GM21390 (cell line): ENCODE measurements at regions not wholly inside any gene's neighbourhood (a gene's known extent, or its start where the extent isn't known, plus 50 kb on each side); places are given as distances from the start of the nearest gene placed in this dataset.
A peak's percentile ranks its signal among the peaks of the same experiment; 100 is the strongest.
"Not testable (repeated sequence)": the region's sequence is repeated elsewhere in the genome, so short reads cannot be mapped to it uniquely, and the experiment has no call there.

Experiments used
- ATAC-seq: cut with Tn5 transposase; IDR thresholded peaks from one replicate; pipeline ENCODE4 v1.9.1; 2021; ENCODE audit not compliant: unreplicated experiment

GRCh38 chr4:132646186-132646585 lies 502.9 kb upstream of the PCDH10 start:
- peak; percentile 89 for ATAC-seq

DNA sequence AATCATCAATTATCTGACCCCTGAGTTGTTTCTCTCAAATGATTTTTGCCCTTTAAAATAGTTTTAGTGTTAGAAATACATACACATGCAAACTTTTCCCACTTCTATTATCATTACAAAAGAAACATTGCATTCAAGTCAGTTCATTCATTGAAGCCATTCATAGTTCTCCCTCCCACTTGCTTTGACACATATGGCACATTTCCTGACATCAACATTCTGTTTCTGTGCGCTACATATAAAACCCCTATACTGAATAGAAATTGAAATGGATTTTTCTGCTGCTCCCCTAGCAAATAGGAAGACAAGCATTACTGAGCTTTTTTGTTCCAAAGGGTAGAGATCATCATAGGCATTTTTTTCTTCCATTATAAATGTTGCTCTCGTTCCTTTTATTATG lies 497.9 kb upstream of the PCDH10 start:
- no peak for ATAC-seq

GRCh38 chr4:132660181-132660580 lies 488.9 kb upstream of the PCDH10 start:
- ATAC-seq = no peak

GRCh38 chr4:132662456-132662855 lies 486.6 kb upstream of the PCDH10 start:
- no peak for ATAC-seq

DNA sequence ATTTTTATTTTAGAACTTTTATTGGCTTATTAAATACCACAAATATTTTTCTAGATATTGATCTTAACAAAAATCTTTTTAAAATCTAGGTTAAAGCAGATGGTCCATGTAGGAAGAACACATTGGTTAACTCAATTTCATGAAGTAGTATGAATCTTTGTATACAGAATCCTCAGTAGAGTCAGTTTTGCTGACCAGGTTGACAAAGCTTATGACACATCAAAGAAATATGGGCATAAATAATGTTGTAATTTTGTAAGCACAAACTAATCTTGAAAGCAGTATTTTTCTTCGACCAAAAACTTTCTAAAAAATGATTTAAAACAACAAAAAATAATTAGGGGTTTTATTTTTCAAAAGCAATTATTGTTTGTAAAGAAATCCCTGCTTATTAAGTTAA lies 479.3 kb upstream of the PCDH10 start:
- ATAC-seq = no peak

DNA sequence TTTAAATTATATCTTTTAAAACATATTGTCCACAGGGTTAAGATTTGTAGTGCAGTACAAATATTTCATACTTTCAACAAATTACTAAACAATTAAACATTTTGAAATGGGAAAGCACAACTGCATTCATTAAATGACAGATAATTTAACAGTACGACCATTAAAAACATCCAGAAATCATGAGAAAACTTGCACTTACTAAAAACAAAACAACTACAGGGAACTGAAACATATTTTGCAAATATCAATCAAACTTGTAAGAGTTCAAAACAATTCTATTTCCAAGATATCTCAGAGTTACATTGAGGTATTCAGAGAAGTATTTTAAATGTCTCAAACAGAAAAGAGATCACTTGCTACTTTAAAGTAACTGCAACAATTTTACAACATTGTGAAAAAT lies 478.5 kb upstream of the PCDH10 start:
- no peak for ATAC-seq

DNA sequence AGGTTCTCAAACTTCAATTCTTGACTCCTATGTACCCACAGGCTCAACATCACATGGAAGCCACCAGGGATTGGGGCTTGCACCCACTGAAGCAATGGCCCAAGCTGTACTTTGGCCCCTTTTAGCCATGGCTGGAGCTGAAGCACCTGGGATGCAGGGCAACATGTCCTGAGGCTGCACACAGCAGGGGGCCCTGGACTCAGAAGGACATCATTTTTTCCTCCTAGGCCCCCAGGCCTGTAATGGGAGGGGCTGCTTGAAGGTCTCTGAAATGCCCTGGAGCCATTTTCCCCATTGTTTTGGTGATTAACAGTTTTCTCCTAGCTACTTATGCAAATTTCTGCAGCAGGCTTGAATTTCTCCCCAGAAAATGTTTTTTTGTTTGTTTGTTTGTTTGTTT lies 465.1 kb upstream of the PCDH10 start:
- no peak for ATAC-seq

DNA sequence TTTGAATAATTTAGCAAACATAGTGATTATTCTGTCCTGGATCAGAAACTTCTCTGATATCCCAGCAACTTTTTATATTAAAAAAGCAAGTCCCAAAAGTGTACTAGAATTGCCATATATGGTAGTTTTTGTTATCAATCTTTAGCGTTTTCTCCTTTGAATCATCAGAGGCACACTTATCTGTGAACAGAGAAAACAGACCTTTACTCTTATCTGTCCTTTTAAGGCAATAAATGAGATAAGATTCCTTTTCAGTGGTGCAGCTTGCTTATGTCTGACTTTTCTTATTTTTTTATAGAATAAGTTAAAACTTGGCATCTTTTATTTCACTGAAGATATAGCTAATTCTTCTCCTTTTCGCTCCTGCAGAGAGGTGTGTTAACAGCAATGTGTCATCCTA lies 458.1 kb upstream of the PCDH10 start:
- ATAC-seq = no peak

- ATAC-seq = no peak
Observed at GRCh38 chr4:132691668-132692067, 457.4 kb upstream of the PCDH10 start.

DNA sequence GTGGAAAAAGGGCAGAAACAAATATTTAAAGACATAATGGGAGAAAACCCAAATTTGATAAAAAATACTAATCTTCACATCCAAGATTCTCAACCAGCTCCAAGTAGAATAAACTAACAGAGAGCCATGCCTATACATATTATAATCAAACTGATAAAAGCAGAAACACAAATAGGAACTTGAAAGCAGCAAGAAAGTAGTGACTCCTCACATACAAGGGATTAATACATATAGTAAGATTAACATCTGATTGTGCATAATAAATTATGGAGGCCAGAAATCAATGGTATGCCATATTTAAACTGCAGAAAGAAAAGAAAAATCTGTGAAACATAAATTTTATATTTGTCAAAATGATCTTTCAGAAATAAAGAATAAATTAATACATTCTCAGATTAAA lies 454.3 kb upstream of the PCDH10 start:
- ATAC-seq = no peak

GRCh38 chr4:132697505-132697904 lies 451.6 kb upstream of the PCDH10 start:
- ATAC-seq = not testable (repeated sequence)

- no peak for ATAC-seq
Observed at GRCh38 chr4:132707955-132708354, 441.1 kb upstream of the PCDH10 start.

DNA sequence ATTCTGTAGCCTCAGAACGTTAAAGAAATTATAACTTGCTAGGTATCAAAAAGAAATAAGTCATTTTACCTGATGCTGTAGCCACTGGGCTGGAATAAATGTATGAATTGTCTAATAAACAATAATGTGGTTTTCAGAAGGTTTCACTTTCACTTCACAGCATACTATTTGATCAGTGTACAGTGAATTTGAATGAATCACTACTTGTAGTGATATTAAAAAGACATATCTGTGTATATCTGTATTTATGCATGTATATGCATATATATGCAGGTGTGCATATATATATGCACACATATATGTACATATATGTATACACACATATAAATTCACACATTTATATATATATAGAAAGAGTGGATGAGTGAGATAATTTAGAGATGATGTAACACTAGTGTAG lies 440.0 kb upstream of the PCDH10 start:
- no peak for ATAC-seq

DNA sequence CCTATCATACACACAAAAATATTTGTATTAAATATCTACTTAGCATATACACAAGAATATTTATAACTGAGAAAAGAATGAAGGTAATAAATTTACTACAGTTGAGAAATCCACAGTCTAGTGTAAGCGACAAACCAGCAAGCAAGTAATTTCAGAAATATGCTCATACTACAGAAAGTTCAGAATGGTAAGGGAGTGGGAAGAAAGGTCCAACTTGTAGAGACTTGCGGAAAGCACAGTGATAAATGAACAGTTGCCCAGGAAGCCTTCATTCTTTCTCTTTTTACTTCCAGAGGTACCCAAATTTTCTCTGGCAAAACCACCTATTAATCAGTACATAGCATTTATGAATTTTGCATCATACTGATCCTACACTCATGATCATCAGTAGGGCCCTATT lies 438.1 kb upstream of the PCDH10 start:
- no peak for ATAC-seq

- ATAC-seq = no peak
Observed at GRCh38 chr4:132737344-132737743, 411.8 kb upstream of the PCDH10 start.

- ATAC-seq = no peak
Observed at GRCh38 chr4:132759199-132759780, 389.8 kb upstream of the PCDH10 start.

DNA sequence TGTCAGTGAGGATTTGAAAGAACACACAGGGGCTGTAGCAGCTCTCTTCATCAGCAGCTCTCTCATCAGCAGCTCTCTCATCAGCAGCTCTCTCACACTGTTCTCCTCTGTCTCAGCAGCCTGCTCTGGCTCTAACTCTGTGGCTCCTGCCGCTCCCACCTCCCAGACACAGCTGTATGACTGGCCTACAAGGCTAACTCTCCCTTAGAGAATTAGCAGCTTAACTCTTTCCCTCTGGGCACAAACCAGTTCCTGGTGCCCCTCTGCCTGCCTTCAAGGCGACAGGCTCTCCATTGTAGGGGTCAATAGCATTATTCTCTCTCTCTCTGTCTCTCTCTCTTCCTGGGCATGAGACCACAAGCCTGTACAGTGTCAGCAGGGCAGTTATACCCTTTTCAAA lies 385.6 kb upstream of the PCDH10 start:
- ATAC-seq = no peak

- ATAC-seq = no peak
Observed at GRCh38 chr4:132767901-132768300, 381.2 kb upstream of the PCDH10 start.

DNA sequence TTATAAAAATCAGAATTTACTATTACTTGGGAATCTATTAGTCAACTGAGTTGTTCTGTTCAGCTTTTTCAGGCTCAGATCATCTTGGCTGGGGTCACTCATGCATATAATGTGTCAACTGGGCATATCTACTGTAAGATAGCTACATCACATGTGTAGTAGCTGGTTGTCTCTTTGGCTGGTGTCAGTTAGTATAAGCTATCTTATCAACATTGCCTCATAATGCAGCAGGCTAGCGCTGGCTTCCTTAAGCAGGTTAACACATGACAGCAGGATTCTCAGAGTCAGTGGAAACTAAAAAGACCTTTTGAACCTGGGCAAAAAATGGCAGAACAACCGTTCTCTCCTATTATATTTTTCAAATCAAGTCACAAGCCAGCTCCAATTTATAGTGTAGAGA lies 378.3 kb upstream of the PCDH10 start:
- no peak for ATAC-seq

- no peak for ATAC-seq
Observed at GRCh38 chr4:132792310-132792709, 356.8 kb upstream of the PCDH10 start.

GRCh38 chr4:132797856-132798255 lies 351.2 kb upstream of the PCDH10 start:
- no peak for ATAC-seq

GRCh38 chr4:132809298-132810032 lies 339.6 kb upstream of the PCDH10 start:
- no peak for ATAC-seq

DNA sequence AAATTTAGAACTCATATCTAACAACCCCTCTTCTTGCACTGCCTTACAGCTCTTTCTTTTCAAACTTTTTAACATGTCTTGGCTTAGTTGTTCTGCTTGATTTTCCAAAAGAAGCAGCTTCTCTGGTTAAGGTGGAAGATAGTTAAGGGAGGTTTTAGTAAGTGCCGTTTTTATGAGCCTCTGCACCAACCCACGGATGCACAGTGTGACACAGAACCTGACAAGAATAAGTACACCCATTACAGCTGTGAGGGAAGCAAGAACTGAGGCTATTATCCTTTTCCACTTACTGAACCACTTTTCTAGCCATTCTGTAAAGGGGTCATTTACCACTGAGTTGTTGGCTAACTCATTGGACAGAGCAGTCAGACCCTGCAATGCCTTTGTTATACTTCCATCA lies 336.0 kb upstream of the PCDH10 start:
- not testable (repeated sequence) for ATAC-seq
